Calu3 (cell line): ENCODE measurements at regions not wholly inside any gene's neighbourhood (a gene's known extent, or its start where the extent isn't known, plus 50 kb on each side); places are given as distances from the start of the nearest gene placed in this dataset.

ENCODE experiments used
- BruUV-seq: library from RNA; stranded (reverse); fragments of 400-500 nt; replicated peaks from 2 replicates; lab custom pipeline; 2021; lab: Mats Ljungman, UMichigan
- CTCF ChIA-PET: fragments of 300-600 bp; sonication (Branson Sonifier 250); formaldehyde crosslinking; loops from one replicate; lab custom pipeline; 2022; ENCODE audit warnings: antibody characterized with exemption; lab: Charles Lee
- DNase-seq: peaks from one replicate; pipeline ENCODE4 v3.0.0; 2022
- H3K27ac Mint-ChIP-seq: one replicate; pipeline ENCODE4 v1.8.0; 2022; ENCODE audit warnings: mixed read lengths; ENCODE audit not compliant: unreplicated experiment
- H3K27me3 Mint-ChIP-seq: one replicate; pipeline ENCODE4 v1.8.0; 2022; ENCODE audit warnings: mixed read lengths; ENCODE audit not compliant: unreplicated experiment
- H3K36me3 Mint-ChIP-seq: one replicate; pipeline ENCODE4 v1.8.0; 2022; ENCODE audit warnings: mild to moderate bottlenecking, moderate library complexity, mixed read lengths; ENCODE audit not compliant: insufficient read depth, unreplicated experiment
- H3K4me1 Mint-ChIP-seq: one replicate; pipeline ENCODE4 v1.8.0; 2022; ENCODE audit warnings: mild to moderate bottlenecking, low read depth, mixed read lengths; ENCODE audit not compliant: unreplicated experiment
- H3K4me3 Mint-ChIP-seq: one replicate; pipeline ENCODE4 v1.8.0; 2022; ENCODE audit warnings: mild to moderate bottlenecking, low read depth, moderate library complexity, mixed read lengths; ENCODE audit not compliant: unreplicated experiment
- H3K9me3 Mint-ChIP-seq: one replicate; pipeline ENCODE4 v1.8.0; 2022; ENCODE audit warnings: low read depth, mixed read lengths; ENCODE audit not compliant: unreplicated experiment
- CTCF ChIP-seq: fragments of 200-600 bp; IDR thresholded peaks from one replicate; pipeline ENCODE4 v1.8.0; 2022; ENCODE audit warnings: antibody characterized with exemption; ENCODE audit not compliant: unreplicated experiment
- intact Hi-C: fragments of 100-400 bp; cut with micrococcal nuclease; formaldehyde crosslinking; loops from one replicate; pipeline ENCODE4 v1.10.0; 2022; ENCODE audit not compliant: unreplicated experiment

GRCh38 chr2:217740178-217740577 lies 262.6 kb downstream of the TNS1 start:
- H3K27me3 Mint-ChIP-seq, result peaks cover 47% of the 10 kb centered on the region

DNA sequence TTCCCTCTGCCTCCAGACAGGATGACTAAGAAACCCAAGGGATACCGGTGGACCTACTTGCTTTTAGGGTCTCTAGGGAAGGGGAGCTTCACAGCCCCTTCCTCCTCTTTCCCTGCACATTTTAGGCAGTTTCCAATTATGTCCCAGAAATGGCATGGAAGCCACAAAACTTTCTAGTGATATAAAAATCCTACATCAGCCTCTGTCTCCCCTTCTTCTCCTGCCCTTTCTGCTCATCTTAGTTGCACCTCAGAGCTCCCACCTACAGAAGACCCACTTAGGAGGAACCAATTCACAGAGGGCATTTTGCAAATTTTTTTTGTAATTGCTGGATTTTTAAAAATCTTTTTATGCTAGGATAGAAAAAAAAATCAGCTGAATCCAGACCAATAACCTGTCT lies 263.1 kb downstream of the TNS1 start:
- CTCF ChIA-PET, result no interaction called here
- H3K9me3 Mint-ChIP-seq, result no peaks in the 10 kb centered on the region
- H3K36me3 Mint-ChIP-seq, result no peaks in the 10 kb centered on the region
- no peaks in the 10 kb centered on the region for H3K4me1 Mint-ChIP-seq
- peaks cover 52% of the 10 kb centered on the region for H3K27me3 Mint-ChIP-seq
- TF ChIP-seq CTCF, result no peak
- intact Hi-C loops, result no loop called here
- no peak overlapping the region for H3K4me3 Mint-ChIP-seq
- H3K27ac Mint-ChIP-seq, result no peak overlapping the region
- DNase-seq, result no peak
- BruUV-seq, result no TSS peak

More at GRCh38 chr2:217740178-217740577, 262.6 kb downstream of the TNS1 start:
- CTCF ChIA-PET, result no interaction called here
- Mint-ChIP-seq H3K4me3 (no peak overlapping the region), H3K36me3 (no peaks in the 10 kb centered on the region), H3K27ac (no peak overlapping the region), H3K4me1 (no peaks in the 10 kb centered on the region), H3K9me3 (no peaks in the 10 kb centered on the region)
- intact Hi-C loops, result no loop called here
- BruUV-seq, result no TSS peak
- no peak for DNase-seq
- no peak for TF ChIP-seq CTCF

GRCh38 chr2:217738061-217738460 lies 264.7 kb downstream of the TNS1 start:
- intact Hi-C loops, result no loop called here
- Mint-ChIP-seq H3K9me3 (no peaks in the 10 kb centered on the region), H3K27ac (no peak overlapping the region), H3K27me3 (peaks cover 58% of the 10 kb centered on the region), H3K36me3 (no peaks in the 10 kb centered on the region), H3K4me1 (no peaks in the 10 kb centered on the region), H3K4me3 (no peak overlapping the region)
- no peak for DNase-seq
- TF ChIP-seq CTCF, result no peak
- CTCF ChIA-PET, result no interaction called here
- no TSS peak for BruUV-seq

DNA sequence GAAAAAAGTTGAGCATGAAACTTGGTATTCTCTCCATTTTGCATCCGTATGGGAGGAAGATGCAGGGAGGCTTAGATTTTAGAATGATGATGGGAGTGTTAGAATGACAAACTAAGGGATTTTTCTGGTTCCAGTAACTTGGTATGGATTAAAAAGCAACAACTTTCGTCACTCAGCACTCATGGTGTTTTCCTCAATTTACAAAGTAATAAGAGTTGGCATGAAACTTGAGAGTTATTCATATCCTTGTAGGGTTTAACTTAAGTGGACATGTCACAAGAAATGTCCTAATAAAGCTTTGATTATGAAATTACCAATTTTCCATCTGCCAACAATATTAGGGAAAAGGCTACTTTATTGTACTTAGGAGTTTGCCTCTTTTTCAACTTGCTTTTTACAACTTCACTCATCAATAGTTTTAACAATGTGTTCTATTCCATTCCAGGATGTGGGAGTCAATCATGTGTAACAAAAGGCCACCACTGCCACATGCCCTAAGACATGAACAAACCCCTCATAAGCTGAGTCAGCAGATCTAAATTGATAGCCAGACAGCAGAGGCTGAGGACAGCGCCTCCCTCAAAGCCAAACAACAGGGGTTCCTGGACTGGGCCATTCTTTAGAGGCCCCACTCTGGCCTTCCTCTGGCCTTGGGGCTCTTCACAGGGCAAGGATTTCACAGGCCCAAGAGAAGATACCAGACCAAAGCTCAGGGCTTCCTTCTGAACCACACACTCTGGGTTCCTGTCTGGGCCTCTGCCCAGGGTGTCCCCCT lies 265.8 kb downstream of the TNS1 start:
- Mint-ChIP-seq H3K4me1 (no peaks in the 10 kb centered on the region), H3K9me3 (no peaks in the 10 kb centered on the region), H3K4me3 (no peak overlapping the region), H3K27me3 (peaks cover 57% of the 10 kb centered on the region), H3K27ac (no peak overlapping the region), H3K36me3 (no peaks in the 10 kb centered on the region)
- intact Hi-C loops, result no loop called here
- no peak for TF ChIP-seq CTCF
- CTCF ChIA-PET, result no interaction called here
- no peak for DNase-seq
- BruUV-seq, result no TSS peak
